ENCODE measurements at regions not wholly inside any gene's neighbourhood (a gene's known extent, or its start where the extent isn't known, plus 50 kb on each side); places are given as distances from the start of the nearest gene placed in this dataset.

GRCh38 chr3:191721990-191722389 lies 261.0 kb downstream of the PYDC2 start:
- TF ChIP-seq POLR2AphosphoS5 (IDR thresholded peaks at IDR 0.05; ENCODE audit: low read depth, low read length) (no peak), TAF1 (IDR thresholded peaks at IDR 0.05; ENCODE audit: borderline replicate concordance, low read depth, low read length) (no peak), POLR2A (IDR thresholded peaks at IDR 0.05; ENCODE audit: low read depth, low read length) (no peak)

Data from GM12892 (cell line).